EL (cell line): ENCODE measurements at regions not wholly inside any gene's neighbourhood (a gene's known extent, or its start where the extent isn't known, plus 50 kb on each side); places are given as distances from the start of the nearest gene placed in this dataset.

Source experiments
- DNase-seq: peaks from one replicate; pipeline ENCODE4 v3.0.0-alpha.2; 2016

DNA sequence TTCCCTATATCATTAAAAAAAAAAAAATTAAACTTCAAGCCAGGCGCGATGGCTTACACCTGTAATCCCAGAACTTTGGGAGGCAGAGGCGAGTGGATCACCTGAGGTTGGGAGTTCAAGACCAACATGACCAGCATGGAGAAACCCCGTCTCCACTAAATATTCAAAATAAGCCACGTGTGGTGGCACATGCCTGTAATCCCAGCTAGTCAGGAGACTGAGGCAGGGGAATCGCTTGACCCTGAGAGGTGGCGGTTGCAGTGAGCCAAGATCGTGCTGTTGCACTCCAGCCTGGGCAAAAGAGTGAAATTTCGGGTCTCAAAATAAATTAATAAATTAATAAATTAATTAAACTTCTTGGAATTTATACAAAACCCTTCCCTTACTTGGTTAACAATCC is 358.6 kb upstream of the CDH9 start:
- no peak for DNase-seq

DNA sequence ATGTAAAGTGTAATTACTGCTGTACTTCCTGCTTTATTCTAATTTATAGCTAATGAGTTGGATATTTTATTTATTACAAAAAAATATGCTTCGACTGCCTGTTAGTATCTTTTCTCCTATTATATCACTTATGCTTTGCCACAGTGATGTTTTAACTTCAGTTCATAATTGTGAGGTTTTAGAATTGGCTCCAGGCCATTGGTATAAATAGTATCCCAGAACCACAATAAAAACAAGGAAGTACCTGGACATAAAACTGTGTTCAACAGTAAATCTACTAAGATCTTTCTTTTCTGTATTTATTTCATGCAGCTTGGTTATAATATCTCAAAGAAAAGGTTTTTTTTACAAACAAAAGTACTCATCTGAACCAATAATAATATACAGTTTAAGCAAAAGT is 354.3 kb upstream of the CDH9 start:
- DNase-seq = no peak

DNA sequence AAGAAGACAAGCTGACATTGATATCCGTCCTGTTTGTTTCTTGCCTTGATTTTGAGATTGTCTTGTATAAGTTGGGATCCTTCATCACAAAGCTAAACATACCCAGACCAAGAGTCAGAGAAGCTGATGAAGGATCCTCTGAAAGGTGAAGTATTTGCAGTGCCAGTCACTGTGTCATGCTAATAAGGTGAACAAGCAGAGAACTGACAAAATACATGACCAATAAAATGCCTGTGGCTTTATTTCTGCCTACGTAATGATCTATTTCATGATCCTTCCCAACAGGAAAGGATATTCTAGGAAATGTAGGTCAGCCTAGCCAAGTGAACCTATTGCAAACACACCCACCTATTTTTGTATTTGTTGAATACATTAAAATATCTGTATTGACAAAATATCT is 351.3 kb upstream of the CDH9 start:
- no peak for DNase-seq

DNA sequence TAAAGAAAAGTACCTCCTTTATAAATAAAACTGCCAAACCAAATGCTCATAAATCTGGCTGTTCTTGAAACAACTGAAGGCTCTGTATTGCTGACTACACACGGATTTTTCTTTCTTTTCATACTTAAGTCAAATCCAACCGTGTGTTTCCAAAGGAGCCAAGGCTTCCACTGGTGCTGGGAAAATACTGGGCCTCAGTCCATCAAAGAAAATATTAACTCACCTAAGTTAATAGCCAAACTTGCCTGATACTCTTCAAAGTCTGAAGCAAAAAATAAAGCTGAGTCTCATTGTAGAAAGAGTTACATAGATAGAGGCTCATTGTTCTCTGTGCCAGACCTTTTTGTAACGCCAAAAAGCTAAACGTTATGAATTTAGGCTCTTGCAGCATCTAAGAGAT is 350.4 kb upstream of the CDH9 start:
- DNase-seq = no peak

GRCh38 chr5:27387535-27388073 is 349.2 kb upstream of the CDH9 start:
- no peak for DNase-seq

DNA sequence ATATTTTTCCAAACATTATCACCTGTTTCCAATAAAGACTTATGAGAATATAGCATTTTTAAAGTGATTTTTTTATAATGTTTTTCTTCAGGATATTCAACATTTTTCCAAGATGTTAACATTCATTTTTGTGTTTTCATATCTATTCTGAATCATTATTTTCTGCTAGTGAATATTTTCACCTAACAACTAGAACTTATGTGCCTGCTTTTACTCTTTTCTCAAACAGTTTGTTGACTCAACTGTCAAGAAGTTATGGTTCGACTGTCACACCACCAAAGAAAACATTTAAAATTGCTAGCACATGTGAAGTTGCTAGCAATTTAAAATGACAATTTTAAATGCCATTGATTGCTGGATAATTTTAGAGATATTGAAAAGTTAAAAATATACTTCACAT is 343.3 kb upstream of the CDH9 start:
- no peak for DNase-seq

DNA sequence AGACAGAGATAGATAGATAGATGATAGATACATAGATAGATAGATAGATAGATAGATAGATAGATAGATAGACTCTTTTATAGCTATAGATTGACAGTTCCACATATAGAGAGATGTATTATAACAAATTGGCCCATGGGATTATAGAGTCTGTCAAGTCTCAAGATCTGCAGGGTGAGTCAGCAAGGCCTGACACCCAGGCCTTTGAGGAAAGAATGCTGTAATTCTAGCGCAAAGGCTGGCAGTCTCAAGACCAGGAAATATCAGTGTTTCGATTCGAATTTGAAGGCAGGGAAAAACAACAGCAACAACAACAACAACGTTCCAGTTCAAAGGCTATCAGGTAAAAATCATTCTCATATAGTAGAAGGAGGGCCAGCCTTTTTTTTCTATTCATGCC is 339.2 kb upstream of the CDH9 start:
- DNase-seq = no peak

- DNase-seq = no peak
These were observed 315.6 kb upstream of the CDH9 start for GRCh38 chr5:27353970-27354369.

GRCh38 chr5:27353540-27353939 is 315.2 kb upstream of the CDH9 start:
- no peak for DNase-seq

DNA sequence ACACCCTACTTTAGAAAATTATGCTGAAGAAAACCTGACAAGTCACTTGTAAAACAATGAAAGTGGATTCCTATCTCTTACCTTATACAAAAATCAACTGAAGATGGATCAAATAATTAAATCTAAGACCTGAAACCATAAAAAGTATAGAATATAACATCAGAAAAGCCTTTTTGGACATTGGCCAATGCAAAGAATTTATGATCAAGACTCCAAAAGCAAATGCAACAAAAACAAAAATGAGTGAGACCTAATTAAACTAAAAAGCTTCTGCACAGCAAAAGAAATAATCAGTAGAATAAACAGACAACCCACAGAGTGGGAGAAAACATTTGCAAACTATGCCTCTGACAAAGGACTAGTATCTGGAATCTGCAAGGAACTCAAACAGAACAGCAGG is 303.0 kb upstream of the CDH9 start:
- DNase-seq = no peak

- no peak for DNase-seq
These were observed 298.4 kb upstream of the CDH9 start for GRCh38 chr5:27336817-27337216.

GRCh38 chr5:27328480-27328879 is 290.1 kb upstream of the CDH9 start:
- peak; percentile 30 for DNase-seq

GRCh38 chr5:27325513-27325912 is 287.1 kb upstream of the CDH9 start:
- no peak for DNase-seq

DNA sequence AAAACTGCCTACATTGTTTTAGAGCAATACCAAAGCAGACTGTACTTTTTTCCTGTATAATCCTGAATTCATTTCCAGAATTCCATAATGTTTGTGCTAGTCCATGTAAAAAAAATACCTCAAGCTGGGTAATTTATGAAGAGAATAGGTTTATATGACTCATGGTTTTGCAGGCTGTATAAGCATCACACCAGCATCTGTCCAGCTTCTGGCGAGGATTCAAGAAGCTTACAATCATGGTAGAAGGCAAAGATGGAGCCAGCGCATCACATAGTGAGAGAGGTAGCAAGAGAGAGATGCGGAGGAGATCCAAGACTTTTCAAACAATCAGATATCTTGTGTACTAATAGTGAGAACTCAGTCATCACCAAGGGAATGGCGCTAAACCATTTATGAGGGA is 280.3 kb upstream of the CDH9 start:
- DNase-seq = no peak

DNA sequence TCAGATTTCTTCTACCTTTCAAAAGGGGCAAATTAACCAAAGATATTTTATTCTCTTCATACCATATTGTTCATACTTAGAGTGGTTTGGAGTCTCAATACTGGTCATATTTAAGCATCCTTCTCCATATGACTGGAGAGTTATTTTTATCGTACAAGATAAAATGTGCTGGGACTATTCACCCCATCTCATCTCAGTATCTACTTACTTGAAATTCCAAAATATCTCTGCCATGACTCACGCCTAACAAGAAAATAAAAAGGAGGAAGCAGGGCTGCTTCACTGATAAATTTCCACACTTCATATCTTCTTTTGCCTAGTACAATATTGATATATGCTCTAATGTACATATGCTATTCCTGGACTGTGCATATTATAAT is 277.9 kb upstream of the CDH9 start:
- peak; percentile 48 for DNase-seq

DNA sequence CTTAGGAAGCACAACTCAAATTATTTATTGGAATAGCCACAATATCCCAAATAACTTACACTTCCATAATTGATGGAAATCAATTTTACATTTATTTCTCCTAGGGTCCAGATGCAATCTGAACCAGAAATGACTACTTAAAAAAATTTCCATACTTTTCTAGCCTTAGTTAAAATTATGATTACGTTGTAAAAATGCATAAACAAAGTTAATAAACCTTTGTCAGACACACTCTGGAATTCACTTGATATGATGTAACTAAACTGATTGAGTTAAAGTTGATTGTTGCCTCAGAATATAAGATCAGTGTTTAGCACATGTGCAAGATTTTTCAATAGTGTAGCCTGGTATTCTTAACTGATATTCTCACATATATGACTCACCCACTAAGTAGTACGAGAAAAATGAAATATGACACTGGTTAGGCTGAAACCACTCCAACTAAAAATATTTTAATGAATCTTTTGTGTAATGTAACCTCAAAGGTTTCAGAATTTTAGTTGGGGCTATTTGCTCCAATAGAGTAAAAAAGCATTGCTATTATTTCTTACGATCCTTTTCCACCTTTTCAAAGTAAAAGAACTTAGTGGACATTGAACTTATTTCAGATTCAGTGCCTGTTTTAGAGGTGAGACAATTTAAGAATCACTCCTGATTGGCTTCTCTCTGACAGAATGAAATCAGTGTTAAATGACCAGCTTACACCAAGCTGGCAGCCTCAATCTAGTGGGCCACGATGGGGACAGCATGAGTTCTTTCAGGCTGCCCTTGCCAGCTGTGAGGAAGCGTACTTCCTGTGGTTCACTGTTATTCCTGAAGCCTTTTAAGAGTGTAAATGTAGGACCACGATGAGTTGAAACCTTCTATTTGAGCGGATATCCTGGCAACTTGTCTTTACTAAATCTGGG is 277.2 kb upstream of the CDH9 start:
- peak; percentile 23 for DNase-seq

GRCh38 chr5:27313549-27313948 is 275.2 kb upstream of the CDH9 start:
- no peak for DNase-seq

DNA sequence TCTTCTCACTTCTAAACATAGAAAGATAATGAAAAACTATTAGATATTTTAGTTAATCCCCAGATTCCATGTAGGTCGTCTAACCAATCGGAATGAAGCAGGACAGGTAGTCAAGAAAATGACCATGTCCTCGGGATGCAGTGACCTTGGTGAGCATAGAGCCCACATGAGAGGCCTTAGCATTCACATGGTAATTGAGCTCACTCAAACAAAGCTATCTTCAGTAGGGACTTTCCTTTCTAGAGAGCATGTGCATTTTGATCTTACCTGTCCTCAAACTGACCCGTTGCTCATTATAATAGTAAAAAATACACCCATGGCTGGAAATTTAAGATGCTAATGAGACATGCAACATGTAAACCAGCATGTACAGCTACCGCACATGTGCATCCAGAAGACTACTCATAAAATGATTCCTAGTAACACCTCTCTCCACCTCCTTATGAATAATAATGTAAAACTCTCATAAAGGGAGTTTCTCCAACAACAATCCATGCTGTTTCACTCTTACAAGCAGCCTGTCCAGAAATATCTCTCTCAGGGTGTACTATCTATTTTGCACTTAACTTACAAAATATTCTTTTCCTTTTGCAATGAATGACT is 274.0 kb upstream of the CDH9 start:
- no peak for DNase-seq

DNA sequence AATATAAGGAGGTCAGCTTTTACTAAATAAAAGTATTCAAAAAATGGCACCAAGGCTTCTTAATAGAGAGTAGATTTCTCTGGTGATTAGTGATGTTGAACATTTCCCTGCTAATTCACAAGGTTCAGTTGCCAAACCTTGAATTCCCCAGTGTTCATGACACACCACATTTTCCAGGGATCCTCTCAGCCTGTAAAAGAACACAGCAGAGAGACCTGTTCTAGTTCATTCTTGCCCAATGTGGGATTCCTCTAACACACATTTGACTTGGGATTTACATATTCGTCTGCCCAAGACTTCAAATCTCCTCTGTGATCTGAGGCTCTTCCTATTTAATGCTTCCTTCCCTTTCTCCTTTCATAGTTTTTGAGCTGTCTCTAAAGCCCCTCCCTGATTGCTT is 273.2 kb upstream of the CDH9 start:
- DNase-seq = no peak

- DNase-seq = peak; percentile 12
These were observed 269.8 kb upstream of the CDH9 start for GRCh38 chr5:27308153-27308552.

DNA sequence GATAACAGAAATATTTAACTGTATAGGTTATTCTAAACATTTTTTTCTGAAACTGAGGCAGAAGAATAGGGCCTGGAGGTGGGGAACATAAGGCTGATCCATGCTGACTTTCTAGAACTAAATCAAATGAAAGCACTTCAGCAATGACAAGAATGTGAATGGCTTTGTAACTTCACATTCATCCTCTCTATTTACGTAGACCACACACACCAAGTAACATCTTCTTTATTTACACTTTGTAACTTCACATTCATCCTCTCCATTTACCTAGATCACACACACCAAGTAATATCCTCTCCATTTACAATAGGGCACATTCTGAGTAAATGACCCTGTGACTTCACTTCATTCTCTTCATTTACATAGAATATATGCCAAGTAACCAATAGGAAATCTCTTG is 251.8 kb upstream of the CDH9 start:
- no peak for DNase-seq

DNA sequence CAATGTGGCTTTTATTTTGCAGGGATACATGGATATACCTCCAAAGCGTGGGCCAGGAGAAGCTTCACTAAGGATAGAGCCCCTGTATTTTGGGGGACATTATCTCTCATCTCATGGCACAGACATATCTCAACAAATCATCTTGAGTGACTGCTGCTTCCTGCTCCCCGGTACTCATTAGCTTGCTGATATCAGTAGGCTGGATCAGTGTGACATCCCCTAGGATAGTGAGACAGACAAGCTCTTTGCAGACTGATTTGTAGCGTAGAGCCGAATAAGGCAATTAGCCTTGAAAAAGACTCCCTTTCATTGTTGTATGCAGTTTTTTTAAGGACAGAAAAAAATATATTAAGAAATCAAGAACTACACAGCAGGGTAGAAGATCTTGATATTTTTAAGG is 237.7 kb upstream of the CDH9 start:
- DNase-seq = no peak

GRCh38 chr5:27275345-27275744 is 237.0 kb upstream of the CDH9 start:
- DNase-seq = no peak

GRCh38 chr5:27269766-27270165 is 231.4 kb upstream of the CDH9 start:
- DNase-seq = no peak
